Natural killer cell (primary cell): ENCODE measurements at regions not wholly inside any gene's neighbourhood (a gene's known extent, or its start where the extent isn't known, plus 50 kb on each side); places are given as distances from the start of the nearest gene placed in this dataset.

ENCODE experiments used
- ATAC-seq, 3 donors: fragments of 150-1000 bp in 2 of 3; fragments of 200-7000 bp in 1 of 3; cut with Tn5 transposase; 1 replicate in 1 of 3; 2 replicates in 2 of 3; pipeline ENCODE4 v1.10.0; 2021; ENCODE audit warnings: mild to moderate bottlenecking in 2 of 3, moderate library complexity in 2 of 3
- DNase-seq, 2 donors: peaks; one replicate each; pipeline versions ENCODE4 v3.0.0 to v3.0.0-alpha.2; 2013 to 2021; ENCODE audit warnings: mixed read lengths in 1 of 2
- H3K27ac ChIP-seq: one replicate; pipeline ENCODE4 v1.5.1; 2013; ENCODE audit warnings: mild to moderate bottlenecking, low read length
- H3K27me3 ChIP-seq: one replicate; pipeline ENCODE4 v1.6.1; 2013; ENCODE audit warnings: low read length; ENCODE audit not compliant: control insufficient read depth, insufficient read depth
- H3K36me3 ChIP-seq: one replicate; pipeline ENCODE4 v1.6.1; 2013; ENCODE audit warnings: low read length; ENCODE audit not compliant: control insufficient read depth, insufficient read depth
- H3K4me1 ChIP-seq: one replicate; pipeline ENCODE4 v1.6.1; 2013; ENCODE audit warnings: low read length; ENCODE audit not compliant: control insufficient read depth, insufficient read depth
- H3K4me3 ChIP-seq: one replicate; pipeline ENCODE4 v1.5.1; 2013; ENCODE audit warnings: low read length
- H3K9me3 ChIP-seq: one replicate; pipeline ENCODE4 v1.6.1; 2013; ENCODE audit warnings: low read length; ENCODE audit not compliant: control insufficient read depth, insufficient read depth
- H3K27ac Mint-ChIP-seq, 2 donors: one replicate each; pipeline ENCODE4 v1.8.0; 2022; ENCODE audit warnings: mild to moderate bottlenecking in 2 of 2, mixed read lengths in 2 of 2, moderate library complexity in 1 of 2
- H3K27me3 Mint-ChIP-seq, 2 donors: one replicate each; pipeline ENCODE4 v1.8.0; 2022; ENCODE audit warnings: low read depth in 2 of 2, mixed read lengths in 2 of 2
- H3K36me3 Mint-ChIP-seq: one replicate; pipeline ENCODE4 v1.8.0; 2022; ENCODE audit warnings: mixed read lengths
- H3K4me1 Mint-ChIP-seq, 2 donors: one replicate each; pipeline ENCODE4 v1.8.0; 2022; ENCODE audit warnings: mixed read lengths in 2 of 2
- H3K4me3 Mint-ChIP-seq: one replicate; pipeline ENCODE4 v1.8.0; 2022; ENCODE audit warnings: mild to moderate bottlenecking, moderate library complexity, mixed read lengths
- H3K9me3 Mint-ChIP-seq, 2 donors: one replicate each; pipeline ENCODE4 v1.8.0; 2022; ENCODE audit warnings: mixed read lengths in 2 of 2
- WGBS: methylation state at CpG from one replicate; pipeline ENCODE4 v1.1.7; 2013; ENCODE audit warnings: missing lambda C conversion rate; ENCODE audit not compliant: insufficient coverage; 5-methylcytosine and 5-hydroxymethylcytosine counted together
- intact Hi-C: fragments of 100-400 bp; cut with micrococcal nuclease; formaldehyde crosslinking; loops from one replicate; pipeline ENCODE4 v1.14.2; 2022
- TF ChIP-seq, protein P1 (sequence below): fragments of 200-600 bp; IDR thresholded peaks from one replicate; pipeline ENCODE4 v1.8.0; 2022; ENCODE audit warnings: antibody characterized with exemption

DNA sequence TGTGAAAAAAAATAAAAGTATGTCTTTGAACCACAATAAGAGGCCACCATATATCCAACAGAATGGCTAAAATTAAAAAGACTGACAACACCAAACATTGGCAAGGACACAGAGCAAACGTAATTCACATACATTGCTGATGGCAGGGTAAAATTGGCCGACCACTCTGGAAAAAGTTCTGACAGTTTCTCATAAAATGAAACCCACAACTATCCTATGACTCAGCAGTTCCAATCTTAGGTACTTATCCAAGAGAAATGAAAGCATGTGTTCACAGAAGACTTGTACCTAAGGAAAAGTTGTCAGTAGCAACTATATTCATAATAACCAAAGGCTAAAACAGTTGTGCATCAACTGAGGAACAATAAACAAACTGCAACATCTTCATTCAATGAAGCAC lies 357.3 kb upstream of the XYLT1 start:
- TF ChIP-seq, protein P1, sequence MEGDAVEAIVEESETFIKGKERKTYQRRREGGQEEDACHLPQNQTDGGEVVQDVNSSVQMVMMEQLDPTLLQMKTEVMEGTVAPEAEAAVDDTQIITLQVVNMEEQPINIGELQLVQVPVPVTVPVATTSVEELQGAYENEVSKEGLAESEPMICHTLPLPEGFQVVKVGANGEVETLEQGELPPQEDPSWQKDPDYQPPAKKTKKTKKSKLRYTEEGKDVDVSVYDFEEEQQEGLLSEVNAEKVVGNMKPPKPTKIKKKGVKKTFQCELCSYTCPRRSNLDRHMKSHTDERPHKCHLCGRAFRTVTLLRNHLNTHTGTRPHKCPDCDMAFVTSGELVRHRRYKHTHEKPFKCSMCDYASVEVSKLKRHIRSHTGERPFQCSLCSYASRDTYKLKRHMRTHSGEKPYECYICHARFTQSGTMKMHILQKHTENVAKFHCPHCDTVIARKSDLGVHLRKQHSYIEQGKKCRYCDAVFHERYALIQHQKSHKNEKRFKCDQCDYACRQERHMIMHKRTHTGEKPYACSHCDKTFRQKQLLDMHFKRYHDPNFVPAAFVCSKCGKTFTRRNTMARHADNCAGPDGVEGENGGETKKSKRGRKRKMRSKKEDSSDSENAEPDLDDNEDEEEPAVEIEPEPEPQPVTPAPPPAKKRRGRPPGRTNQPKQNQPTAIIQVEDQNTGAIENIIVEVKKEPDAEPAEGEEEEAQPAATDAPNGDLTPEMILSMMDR = no peak
- Mint-ChIP-seq H3K36me3 (no peaks in the 10 kb centered on the region), H3K27me3 (peaks cover 6 to 11% of the 10 kb centered on the region in 2 donors), H3K27ac (no peak overlapping the region), H3K4me1 (no peaks in the 10 kb centered on the region), H3K9me3 (no peaks in the 10 kb centered on the region), H3K4me3 (no peak overlapping the region)
- H3K4me1 ChIP-seq = no peaks in the 10 kb centered on the region
- intact Hi-C loops = no loop called here
- no peak overlapping the region for H3K27ac ChIP-seq
- H3K9me3 ChIP-seq = no peaks in the 10 kb centered on the region
- ATAC-seq = no peak
- no peaks in the 10 kb centered on the region for H3K27me3 ChIP-seq
- 6% methylated on average over 2 of the region's 2 CpGs for WGBS
- H3K4me3 ChIP-seq = no peak overlapping the region
- no peaks in the 10 kb centered on the region for H3K36me3 ChIP-seq
- DNase-seq = no peak

DNA sequence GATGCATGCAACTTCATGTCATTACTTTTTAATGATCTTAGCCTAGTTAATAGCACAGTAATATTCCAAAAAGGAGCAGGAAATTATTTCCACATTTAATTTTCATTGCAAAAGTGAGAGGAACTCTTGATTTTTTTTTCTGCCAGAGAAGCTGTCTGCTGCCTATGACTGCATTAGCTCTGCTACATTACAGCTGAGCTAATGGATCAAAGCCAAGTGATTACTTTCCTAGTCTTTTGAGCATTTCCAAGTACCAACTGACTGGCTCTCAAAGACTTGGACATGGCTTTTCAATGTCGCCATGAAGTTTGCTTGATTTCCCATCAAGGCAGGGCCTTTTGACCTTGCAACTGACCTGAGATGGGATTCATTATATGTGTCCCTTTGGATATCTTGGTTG lies 356.6 kb upstream of the XYLT1 start:
- H3K4me1 Mint-ChIP-seq = no peaks in the 10 kb centered on the region
- H3K9me3 ChIP-seq = no peaks in the 10 kb centered on the region
- intact Hi-C loops = no loop called here
- DNase-seq = no peak
- no peak overlapping the region for H3K27ac ChIP-seq
- no peaks in the 10 kb centered on the region for H3K36me3 ChIP-seq
- H3K27ac Mint-ChIP-seq = no peak overlapping the region
- H3K4me3 Mint-ChIP-seq = no peak overlapping the region
- TF ChIP-seq, protein P1 = no peak
- ATAC-seq = no peak
- H3K4me3 ChIP-seq = no peak overlapping the region
- WGBS = 97% methylated on average over 1 of the region's 1 CpG
- H3K27me3 ChIP-seq = no peaks in the 10 kb centered on the region
- H3K36me3 Mint-ChIP-seq = no peaks in the 10 kb centered on the region
- no peaks in the 10 kb centered on the region for H3K4me1 ChIP-seq
- peaks cover 6% of the 10 kb centered on the region in 2 donors for H3K27me3 Mint-ChIP-seq
- no peaks in the 10 kb centered on the region for H3K9me3 Mint-ChIP-seq

DNA sequence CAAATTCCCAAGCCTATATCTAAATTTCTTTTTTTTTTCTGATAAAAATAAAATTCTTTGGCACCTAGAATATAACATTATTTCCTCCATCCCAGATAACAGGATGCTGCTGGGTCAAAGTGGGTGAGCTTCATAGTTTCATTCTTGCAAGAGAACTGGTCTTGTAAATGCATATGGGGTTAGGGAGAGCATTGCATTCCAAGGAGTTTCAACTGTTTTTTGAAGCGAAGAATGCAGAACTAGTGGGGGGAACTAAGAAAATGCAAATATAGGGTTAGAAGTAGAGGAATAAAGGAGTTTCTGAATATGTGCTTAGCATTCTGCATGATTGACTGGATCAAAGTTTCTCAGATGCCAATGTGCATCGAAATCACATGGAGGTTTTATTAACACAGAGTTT lies 347.2 kb upstream of the XYLT1 start:
- Mint-ChIP-seq H3K36me3 (no peaks in the 10 kb centered on the region), H3K4me3 (no peak overlapping the region), H3K4me1 (no peaks in the 10 kb centered on the region), H3K9me3 (peaks cover 4% of the 10 kb centered on the region in 2 donors), H3K27ac (no peak overlapping the region), H3K27me3 (peaks cover 0 to 7% of the 10 kb centered on the region in 2 donors)
- H3K36me3 ChIP-seq = no peaks in the 10 kb centered on the region
- TF ChIP-seq, protein P1 = no peak
- DNase-seq = no peak
- ATAC-seq = no peak
- peaks cover 6% of the 10 kb centered on the region for H3K9me3 ChIP-seq
- H3K4me1 ChIP-seq = no peaks in the 10 kb centered on the region
- H3K27me3 ChIP-seq = no peaks in the 10 kb centered on the region
- H3K27ac ChIP-seq = no peak overlapping the region
- no peak overlapping the region for H3K4me3 ChIP-seq
- 83% methylated on average over 2 of the region's 2 CpGs for WGBS
- intact Hi-C loops = no loop called here

GRCh38 chr16:17817260-17817659 lies 346.5 kb upstream of the XYLT1 start:
- WGBS = 57% methylated on average over 1 of the region's 1 CpG

More at GRCh38 chr16:17817260-17817659, 346.5 kb upstream of the XYLT1 start:
- Mint-ChIP-seq H3K36me3 (no peaks in the 10 kb centered on the region), H3K9me3 (peaks cover 4% of the 10 kb centered on the region in 2 donors), H3K27me3 (peaks cover 0 to 7% of the 10 kb centered on the region in 2 donors), H3K4me1 (no peaks in the 10 kb centered on the region), H3K27ac (no peak overlapping the region), H3K4me3 (no peak overlapping the region)
- Histone ChIP-seq H3K4me1 (no peaks in the 10 kb centered on the region), H3K9me3 (peaks cover 6% of the 10 kb centered on the region), H3K4me3 (no peak overlapping the region), H3K27ac (no peak overlapping the region), H3K27me3 (no peaks in the 10 kb centered on the region), H3K36me3 (no peaks in the 10 kb centered on the region)
- ATAC-seq (no peak), DNase-seq (no peak)
- TF ChIP-seq, protein P1 = no peak
- intact Hi-C loops = no loop called here
